ENCODE measurements at regions not wholly inside any gene's neighbourhood (a gene's known extent, or its start where the extent isn't known, plus 50 kb on each side); places are given as distances from the start of the nearest gene placed in this dataset.

- TF ChIP-seq CTCF (IDR thresholded peaks at IDR 0.05) (no peak), POLR2A (IDR thresholded peaks at IDR 0.05) (no peak)
These were observed 50.4 kb upstream of the RAPH1 start for GRCh38 chr2:203585516-203585915.
